Mammary epithelial cell (primary cell): ENCODE measurements at regions not wholly inside any gene's neighbourhood (a gene's known extent, or its start where the extent isn't known, plus 50 kb on each side); places are given as distances from the start of the nearest gene placed in this dataset.

Source experiments
- CTCF ChIP-seq, 2 donors: IDR thresholded peaks in 1 of 2; conservative IDR thresholded peaks in 1 of 2; 2 replicates each; pipeline ENCODE4 v1.5.1; 2011 to 2012; ENCODE audit warnings: inconsistent platforms in 2 of 2, low read length in 2 of 2, mild to moderate bottlenecking in 2 of 2, control low read depth in 1 of 2, low read depth in 1 of 2; ENCODE audit not compliant: insufficient read depth in 1 of 2; ENCODE audit errors: extremely low read depth in 1 of 2
- EZH2 ChIP-seq: IDR thresholded peaks from 2 replicates; pipeline ENCODE4 v1.6.1; 2012; ENCODE audit warnings: low read length, inconsistent platforms, borderline replicate concordance

GRCh38 chr10:64265961-64266360 is 744.8 kb downstream of the REEP3 start:
- TF ChIP-seq CTCF (conservative IDR thresholded peaks at IDR 0.05 in 1 of 2, IDR thresholded peaks at IDR 0.05 in 1 of 2; ENCODE audit: extremely low read depth in 1 of 2, insufficient read depth in 1 of 2, low read depth in 1 of 2, low read length in 2 of 2) (no peak), EZH2 (no peak)
